ENCODE measurements at regions not wholly inside any gene's neighbourhood (a gene's known extent, or its start where the extent isn't known, plus 50 kb on each side); places are given as distances from the start of the nearest gene placed in this dataset.

- H2AFZ ChIP-seq (ENCODE audit: control insufficient read depth, low read depth, low read length): no peak overlapping the region
- ChIA-PET POLR2A (interaction anchor here (0.6 kb wide), 1 partner anchor 1182 kb away, joined by 3 read pairs; no protein-coding TSS in a partner anchor), SMC1A (ENCODE audit: uncharacterized antibody, unreplicated experiment) (no interaction called here), CTCF (interaction anchor here (0.9 kb wide), 1 partner anchor 15 kb away, joined by 3 read pairs; no protein-coding TSS in a partner anchor), RAD21 (ENCODE audit: unreplicated experiment) (no interaction called here)
- H3K9ac ChIP-seq (ENCODE audit: control insufficient read depth, insufficient read depth, low read length): no peak overlapping the region
- 20% methylated on average over 5 of the region's 5 CpGs for WGBS (ENCODE audit: insufficient coverage, insufficient replicate concordance, low lambda C conversion rate, missing lambda C conversion rate)
- no peak overlapping the region for H3K27ac ChIP-seq (ENCODE audit: control insufficient read depth, insufficient read depth)
- BruUV-seq (replicated peaks): no TSS peak
- no peak overlapping the region for H3K4me3 ChIP-seq
- no peaks in the 10 kb centered on the region for H3K4me1 ChIP-seq (ENCODE audit: control insufficient read depth, insufficient read depth, low read length)
- ATAC-seq (no peak), DNase-seq (ENCODE audit: low read depth, low spot score) (no peak), FAIRE-seq (no peak)
- no peaks in the 10 kb centered on the region for H3K27me3 ChIP-seq (replicated peaks in 1 of 2; ENCODE audit: control insufficient read depth in 2 of 2, insufficient read depth in 2 of 2, low read length in 1 of 2)
- in situ Hi-C loops (cut with MboI) (no loop called here), intact Hi-C loops (cut with micrococcal nuclease; ENCODE audit: unreplicated experiment) (no loop called here)
- H3K9me3 ChIP-seq (replicated peaks; ENCODE audit: control insufficient read depth, insufficient read depth, low read length): no peaks in the 10 kb centered on the region
- no peaks in the 10 kb centered on the region for H3K79me2 ChIP-seq (ENCODE audit: control insufficient read depth, insufficient read depth, low read length)
- H3K36me3 ChIP-seq (ENCODE audit: control insufficient read depth in 2 of 2, insufficient read depth in 2 of 2, low read length in 1 of 2): no peaks in the 10 kb centered on the region
- H3K4me2 ChIP-seq (ENCODE audit: control insufficient read depth, insufficient read depth): no peak overlapping the region
- H4K20me1 ChIP-seq (ENCODE audit: control insufficient read depth, insufficient read depth): no peaks in the 10 kb centered on the region
- TF ChIP-seq ZBTB11 (CRISPR knock-in tag; IDR thresholded peaks at IDR 0.05) (no peak), NFYB (IDR thresholded peaks at IDR 0.05; ENCODE audit: insufficient read depth, low read depth, low read length) (no peak), CBX5 (IDR thresholded peaks at IDR 0.05; ENCODE audit: low read depth) (no peak), CBX3 (IDR thresholded peaks at IDR 0.05; ENCODE audit: borderline replicate concordance, low read depth) (no peak), FOXM1 (IDR thresholded peaks at IDR 0.05; ENCODE audit: low read depth, low read length) (no peak), SMC3 (IDR thresholded peaks at IDR 0.05; ENCODE audit: borderline replicate concordance, low read length) (no peak), JUNB (IDR thresholded peaks at IDR 0.05) (no peak), E2F8 (IDR thresholded peaks at IDR 0.05; ENCODE audit: low read depth, partially characterized antibody) (no peak), ATF2 (IDR thresholded peaks at IDR 0.05; ENCODE audit: low read length) (no peak), E4F1 (IDR thresholded peaks at IDR 0.05; ENCODE audit: borderline replicate concordance, partially characterized antibody) (no peak), CREM (IDR thresholded peaks at IDR 0.05; ENCODE audit: low read depth) (no peak), NFYA (IDR thresholded peaks at IDR 0.05; ENCODE audit: borderline replicate concordance, low read depth, low read length) (no peak), ZNF274 (IDR thresholded peaks at IDR 0.05; ENCODE audit: insufficient read depth, insufficient read length) (no peak), MYB (IDR thresholded peaks at IDR 0.05; ENCODE audit: borderline replicate concordance, low read depth, low read length) (no peak)
Measured at GRCh38 chr20:52752023-52752422, 220.1 kb upstream of the TSHZ2 start.

Data from GM12878 (cell line).